Prostate gland (tissue), 2 donors: ENCODE measurements at regions not wholly inside any gene's neighbourhood (a gene's known extent, or its start where the extent isn't known, plus 50 kb on each side); places are given as distances from the start of the nearest gene placed in this dataset.

Source experiments
- DNase-seq: peaks from one replicate; pipeline ENCODE4 v3.0.0-alpha.2; 2019; ENCODE audit warnings: low spot score
- H3K27ac ChIP-seq, 2 donors: fragments of 200-600 bp; sonication (generic); 2 replicates each; pipeline ENCODE4 v1.5.1; 2017 to 2019
- H3K27me3 ChIP-seq: fragments of 200-600 bp; sonication (generic); replicated peaks from 2 replicates; pipeline ENCODE4 v1.5.1; 2019; ENCODE audit not compliant: insufficient read depth
- H3K36me3 ChIP-seq, 2 donors: fragments of 200-600 bp; sonication (generic); 1 replicate in 1 of 2; 2 replicates in 1 of 2; pipeline versions ENCODE4 v1.5.1 to v1.8.1; 2017 to 2019
- H3K4me1 ChIP-seq: fragments of 200-600 bp; sonication (generic); replicated peaks from 2 replicates; pipeline ENCODE4 v1.5.1; 2019
- H3K4me3 ChIP-seq, 2 donors: fragments of 200-600 bp; sonication (generic); 2 replicates each; pipeline ENCODE4 v1.5.1; 2017 to 2019
- H3K9me3 ChIP-seq: fragments of 200-600 bp; sonication (generic); 2 replicates; pipeline ENCODE4 v1.5.1; 2017
- CTCF ChIP-seq, 4 experiments: fragments of 200-600 bp in 2 of 4; fragments of 450-650 bp in 2 of 4; sonication (generic) in 2 of 4; IDR thresholded peaks; 1 replicate in 3 of 4; 2 replicates in 1 of 4; pipeline ENCODE4 v1.5.1; 2016 to 2019; ENCODE audit warnings: antibody characterized with exemption in 4 of 4, mild to moderate bottlenecking in 2 of 4, moderate library complexity in 2 of 4
- POLR2A ChIP-seq: fragments of 450-650 bp; IDR thresholded peaks from one replicate; pipeline ENCODE4 v1.6.1; 2016; ENCODE audit warnings: antibody characterized with exemption, mild to moderate bottlenecking
- POLR2AphosphoS5 ChIP-seq: sonication (generic); formaldehyde crosslinking; IDR thresholded peaks from one replicate; pipeline ENCODE4 v1.6.1; 2017; ENCODE audit warnings: antibody characterized with exemption
- WGBS: methylation state at CpG from one replicate; pipeline ENCODE4 v1.1.5; 2018; 5-methylcytosine and 5-hydroxymethylcytosine counted together
- intact Hi-C: fragments of 100-400 bp; cut with DNase I; formaldehyde crosslinking; loops from one replicate; pipeline ENCODE4 v1.14.2; 2022

GRCh38 chr10:35927341-35927740 lies 285.2 kb upstream of the FZD8 start:
- 75% methylated on average over 7 of the region's 7 CpGs for WGBS
- no peak for DNase-seq
- H3K4me1 ChIP-seq, result no peaks in the 10 kb centered on the region
- H3K4me3 ChIP-seq, result no peak overlapping the region
- no peaks in the 10 kb centered on the region for H3K36me3 ChIP-seq
- no peak overlapping the region for H3K27ac ChIP-seq
- peaks cover 2% of the 10 kb centered on the region for H3K27me3 ChIP-seq
- TF ChIP-seq CTCF (IDR thresholded peaks at IDR 0.05) (no peak), POLR2AphosphoS5 (no peak), POLR2A (no peak)
- no peaks in the 10 kb centered on the region for H3K9me3 ChIP-seq
- intact Hi-C loops, result no loop called here

GRCh38 chr10:35926846-35927245 lies 284.8 kb upstream of the FZD8 start:
- Histone ChIP-seq H3K9me3 (no peaks in the 10 kb centered on the region), H3K27ac (no peak overlapping the region), H3K4me1 (no peaks in the 10 kb centered on the region), H3K36me3 (no peaks in the 10 kb centered on the region), H3K4me3 (no peak overlapping the region), H3K27me3 (peaks cover 2% of the 10 kb centered on the region)
- intact Hi-C loops, result no loop called here
- no peak for TF ChIP-seq CTCF (IDR thresholded peaks at IDR 0.05)
- 59% methylated on average over 1 of the region's 1 CpG for WGBS
- no peak for DNase-seq

GRCh38 chr10:35925493-35925892 lies 283.4 kb upstream of the FZD8 start:
- H3K9me3 ChIP-seq, result no peaks in the 10 kb centered on the region
- no peak for DNase-seq
- no peak for TF ChIP-seq POLR2A
- no peak for TF ChIP-seq POLR2AphosphoS5
- no peak for TF ChIP-seq CTCF (IDR thresholded peaks at IDR 0.05)
- intact Hi-C loops, result no loop called here
- WGBS, result 65% methylated on average over 1 of the region's 1 CpG
- H3K36me3 ChIP-seq, result no peaks in the 10 kb centered on the region
- no peaks in the 10 kb centered on the region for H3K4me1 ChIP-seq
- H3K27ac ChIP-seq, result no peak overlapping the region
- peaks cover 2% of the 10 kb centered on the region for H3K27me3 ChIP-seq
- H3K4me3 ChIP-seq, result no peak overlapping the region

- DNase-seq, result no peak
- no peak overlapping the region for H3K4me3 ChIP-seq
- no peaks in the 10 kb centered on the region for H3K4me1 ChIP-seq
- 55% methylated on average over 1 of the region's 1 CpG for WGBS
- no peak overlapping the region for H3K27ac ChIP-seq
- intact Hi-C loops, result no loop called here
- H3K9me3 ChIP-seq, result no peaks in the 10 kb centered on the region
- peaks cover 2% of the 10 kb centered on the region for H3K27me3 ChIP-seq
- no peak for TF ChIP-seq POLR2A
- no peak for TF ChIP-seq POLR2AphosphoS5
- no peak for TF ChIP-seq CTCF (IDR thresholded peaks at IDR 0.05)
- no peaks in the 10 kb centered on the region for H3K36me3 ChIP-seq
Measured at GRCh38 chr10:35924759-35925158, 282.7 kb upstream of the FZD8 start.

- DNase-seq, result no peak
- intact Hi-C loops, result no loop called here
- no peaks in the 10 kb centered on the region for H3K4me1 ChIP-seq
- no peak overlapping the region for H3K27ac ChIP-seq
- H3K4me3 ChIP-seq, result no peak overlapping the region
- no peaks in the 10 kb centered on the region for H3K9me3 ChIP-seq
- peaks cover 2% of the 10 kb centered on the region for H3K27me3 ChIP-seq
- WGBS, result 86% methylated on average over 4 of the region's 4 CpGs
- TF ChIP-seq POLR2AphosphoS5, result no peak
- TF ChIP-seq CTCF (IDR thresholded peaks at IDR 0.05), result no peak
- H3K36me3 ChIP-seq, result no peaks in the 10 kb centered on the region
Measured at GRCh38 chr10:35922876-35923600, 280.9 kb upstream of the FZD8 start.
